Peyer's patch (tissue), 4 donors: ENCODE measurements at regions not wholly inside any gene's neighbourhood (a gene's known extent, or its start where the extent isn't known, plus 50 kb on each side); places are given as distances from the start of the nearest gene placed in this dataset.

Experiments used
- DNase-seq, 3 donors: peaks; one replicate each; pipeline ENCODE4 v3.0.0-alpha.2; 2017 to 2019
- H3K27ac ChIP-seq, 4 donors: fragments of 200-600 bp; sonication (generic); one replicate each; pipeline ENCODE4 v1.5.1; 2016 to 2019
- H3K27me3 ChIP-seq, 2 donors: fragments of 200-600 bp; sonication (generic); one replicate each; pipeline ENCODE4 v1.5.1; 2019
- H3K36me3 ChIP-seq, 3 donors: fragments of 200-600 bp; sonication (generic); one replicate each; pipeline ENCODE4 v1.5.1; 2016 to 2019
- H3K4me1 ChIP-seq, 4 donors: fragments of 200-600 bp; sonication (generic); one replicate each; pipeline ENCODE4 v1.5.1; 2016 to 2019
- H3K4me3 ChIP-seq, 4 donors: fragments of 200-600 bp; sonication (generic); 1 replicate in 3 of 4; 2 replicates in 1 of 4; pipeline ENCODE4 v1.5.1; 2016 to 2019; ENCODE audit warnings: mild to moderate bottlenecking in 1 of 4
- H3K9me3 ChIP-seq, 4 donors: fragments of 200-600 bp; sonication (generic); one replicate each; pipeline ENCODE4 v1.5.1; 2016 to 2019; ENCODE audit warnings: mild to moderate bottlenecking in 1 of 4
- POLR2A ChIP-seq, 2 donors: fragments of 450-650 bp; IDR thresholded peaks; one replicate each; pipeline ENCODE4 v1.5.1; 2017; ENCODE audit warnings: antibody characterized with exemption in 2 of 2, mild to moderate bottlenecking in 2 of 2, moderate library complexity in 2 of 2
- TF ChIP-seq, protein P1 (sequence below), 6 experiments: fragments of 450-650 bp in 4 of 6; fragments of 200-600 bp in 2 of 6; sonication (generic) in 1 of 6; IDR thresholded peaks; one replicate each; pipeline ENCODE4 v1.5.1; 2017 to 2019; ENCODE audit warnings: antibody characterized with exemption in 6 of 6, mild to moderate bottlenecking in 3 of 6, moderate library complexity in 1 of 6

DNA sequence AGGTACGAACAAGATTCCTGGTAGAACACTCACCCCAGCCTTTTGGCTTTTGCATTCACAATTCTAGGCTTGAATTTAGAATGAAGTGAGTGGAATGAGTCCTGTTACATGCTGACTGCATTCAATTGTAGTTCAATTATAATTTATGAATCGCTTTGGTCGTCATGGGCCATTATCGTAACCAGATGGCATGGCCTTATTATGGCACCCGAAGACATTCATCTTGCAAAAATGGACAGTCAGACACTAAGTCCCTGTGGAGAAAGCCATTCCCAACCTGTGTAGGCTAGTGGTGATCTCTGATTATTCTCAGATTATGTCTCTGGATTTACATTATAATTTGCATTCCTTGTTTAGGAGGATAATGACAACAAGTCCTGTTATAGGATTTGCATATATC, 292.4 kb upstream of the NPSR1 start:
- Histone ChIP-seq H3K27ac (no peak overlapping the region), H3K36me3 (no peaks in the 10 kb centered on the region), H3K4me1 (no peaks in the 10 kb centered on the region), H3K4me3 (no peak overlapping the region), H3K27me3 (no peaks in the 10 kb centered on the region), H3K9me3 (no peaks in the 10 kb centered on the region)
- TF ChIP-seq, protein P1, sequence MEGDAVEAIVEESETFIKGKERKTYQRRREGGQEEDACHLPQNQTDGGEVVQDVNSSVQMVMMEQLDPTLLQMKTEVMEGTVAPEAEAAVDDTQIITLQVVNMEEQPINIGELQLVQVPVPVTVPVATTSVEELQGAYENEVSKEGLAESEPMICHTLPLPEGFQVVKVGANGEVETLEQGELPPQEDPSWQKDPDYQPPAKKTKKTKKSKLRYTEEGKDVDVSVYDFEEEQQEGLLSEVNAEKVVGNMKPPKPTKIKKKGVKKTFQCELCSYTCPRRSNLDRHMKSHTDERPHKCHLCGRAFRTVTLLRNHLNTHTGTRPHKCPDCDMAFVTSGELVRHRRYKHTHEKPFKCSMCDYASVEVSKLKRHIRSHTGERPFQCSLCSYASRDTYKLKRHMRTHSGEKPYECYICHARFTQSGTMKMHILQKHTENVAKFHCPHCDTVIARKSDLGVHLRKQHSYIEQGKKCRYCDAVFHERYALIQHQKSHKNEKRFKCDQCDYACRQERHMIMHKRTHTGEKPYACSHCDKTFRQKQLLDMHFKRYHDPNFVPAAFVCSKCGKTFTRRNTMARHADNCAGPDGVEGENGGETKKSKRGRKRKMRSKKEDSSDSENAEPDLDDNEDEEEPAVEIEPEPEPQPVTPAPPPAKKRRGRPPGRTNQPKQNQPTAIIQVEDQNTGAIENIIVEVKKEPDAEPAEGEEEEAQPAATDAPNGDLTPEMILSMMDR (IDR thresholded peaks at IDR 0.05): no peak
- TF ChIP-seq POLR2A (IDR thresholded peaks at IDR 0.05): no peak
- no peak for DNase-seq

DNA sequence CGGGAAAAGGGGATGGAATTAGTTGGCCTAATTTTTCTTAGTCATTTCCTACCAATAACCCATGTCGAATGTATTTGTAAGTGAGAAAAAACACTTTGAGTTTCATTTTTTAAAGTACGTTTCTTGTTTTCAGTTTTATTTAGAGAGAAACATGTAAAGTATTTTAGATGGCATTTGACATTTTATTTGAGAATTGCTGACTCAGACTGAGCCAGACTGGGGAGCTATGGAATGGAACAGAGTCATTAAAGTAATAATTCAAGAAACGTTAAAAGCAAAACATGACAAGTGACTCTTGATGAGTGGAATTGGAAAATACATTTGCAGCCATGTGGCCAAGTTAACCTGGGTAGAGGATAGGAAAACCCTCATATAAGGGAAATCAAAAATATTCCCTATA, 286.1 kb upstream of the NPSR1 start:
- Histone ChIP-seq H3K27ac (no peak overlapping the region), H3K36me3 (no peaks in the 10 kb centered on the region), H3K27me3 (no peaks in the 10 kb centered on the region), H3K9me3 (no peaks in the 10 kb centered on the region), H3K4me3 (no peak overlapping the region), H3K4me1 (no peaks in the 10 kb centered on the region)
- TF ChIP-seq POLR2A (IDR thresholded peaks at IDR 0.05): no peak
- TF ChIP-seq, protein P1 (IDR thresholded peaks at IDR 0.05): no peak
- no peak for DNase-seq

DNA sequence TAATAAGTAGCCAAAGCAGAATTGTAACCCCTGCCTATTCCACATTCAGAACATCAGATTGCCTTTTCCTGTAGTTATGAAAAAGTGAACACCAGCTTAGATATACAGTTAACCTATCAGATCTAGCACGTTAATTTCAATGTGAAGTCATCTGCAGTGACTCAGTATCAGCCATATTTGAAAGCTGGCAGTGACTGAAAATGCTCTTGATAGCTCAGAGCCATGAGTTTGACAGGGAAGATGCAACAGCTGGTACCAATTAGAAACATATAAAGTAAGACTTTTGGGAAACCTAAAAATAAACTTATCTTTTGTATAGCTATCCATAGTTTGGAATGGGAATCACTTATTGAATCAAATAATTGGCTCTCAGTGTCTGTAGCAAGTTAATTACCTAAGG, 284.1 kb upstream of the NPSR1 start:
- Histone ChIP-seq H3K4me1 (no peaks in the 10 kb centered on the region), H3K27me3 (no peaks in the 10 kb centered on the region), H3K4me3 (no peak overlapping the region), H3K27ac (no peak overlapping the region), H3K9me3 (no peaks in the 10 kb centered on the region), H3K36me3 (no peaks in the 10 kb centered on the region)
- TF ChIP-seq, protein P1 (IDR thresholded peaks at IDR 0.05): no peak
- no peak for TF ChIP-seq POLR2A (IDR thresholded peaks at IDR 0.05)
- no peak for DNase-seq

DNA sequence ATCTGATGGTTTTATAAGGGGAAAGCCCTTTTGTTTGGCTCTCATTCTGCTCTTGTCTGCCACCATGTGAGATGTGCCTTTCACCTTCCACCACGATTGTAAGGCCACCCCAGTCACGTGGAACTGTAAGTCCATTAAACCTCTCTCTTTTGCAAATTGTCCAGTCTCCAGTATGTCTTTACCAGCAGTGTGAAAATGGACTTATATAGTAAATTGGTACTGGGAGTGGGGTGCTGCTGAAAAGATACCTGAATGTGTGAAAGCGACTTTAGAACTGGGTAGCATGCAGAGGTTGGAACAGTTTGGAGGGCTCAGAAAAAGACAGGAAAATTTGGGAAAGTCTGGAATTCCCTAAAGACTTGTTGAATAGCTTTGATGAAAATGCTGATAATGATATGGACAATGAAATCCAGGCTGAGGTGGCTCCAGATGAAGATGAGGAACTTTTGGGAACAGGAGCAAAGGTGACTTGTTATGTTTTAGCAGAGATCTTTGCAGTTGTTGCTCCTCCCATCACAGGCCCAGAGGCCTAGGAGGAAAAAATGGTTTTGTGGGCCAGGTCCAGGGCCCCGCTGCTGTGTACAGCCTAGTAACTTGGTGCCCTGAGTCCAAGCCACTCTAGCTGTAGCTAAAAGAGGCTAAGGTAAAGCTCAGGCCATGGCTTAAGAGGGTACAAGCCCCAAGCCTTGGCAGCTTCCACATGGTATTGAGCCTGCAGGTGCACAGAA, 275.7 kb upstream of the NPSR1 start:
- Histone ChIP-seq H3K27me3 (no peaks in the 10 kb centered on the region), H3K9me3 (peaks cover 0 to 6% (median 0%) of the 10 kb centered on the region in 4 donors), H3K36me3 (no peaks in the 10 kb centered on the region), H3K4me3 (no peak overlapping the region), H3K4me1 (no peaks in the 10 kb centered on the region), H3K27ac (no peak overlapping the region)
- no peak for DNase-seq
- TF ChIP-seq, protein P1 (IDR thresholded peaks at IDR 0.05): no peak
- no peak for TF ChIP-seq POLR2A (IDR thresholded peaks at IDR 0.05)

DNA sequence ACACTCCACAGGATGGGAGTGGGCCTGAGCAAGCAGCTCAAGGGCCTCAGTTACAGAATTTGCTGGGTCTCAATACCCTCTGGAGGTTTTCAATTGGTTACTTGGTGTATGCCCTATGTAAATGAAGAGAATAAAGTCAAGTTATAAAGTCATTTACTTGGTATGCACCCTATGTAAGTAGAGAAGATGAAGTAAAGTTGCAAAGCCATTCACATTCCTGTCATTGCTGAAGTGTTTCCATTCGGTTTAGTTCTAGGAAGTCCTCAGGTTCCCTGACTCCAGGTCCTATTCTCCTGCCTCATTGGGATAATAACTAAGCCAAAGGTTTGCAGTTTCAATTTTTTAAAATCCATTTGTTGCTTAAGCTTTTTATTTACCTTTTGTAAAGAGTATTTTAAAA, 272.6 kb upstream of the NPSR1 start:
- no peak overlapping the region for H3K27ac ChIP-seq
- H3K4me1 ChIP-seq: no peaks in the 10 kb centered on the region
- H3K36me3 ChIP-seq: no peaks in the 10 kb centered on the region
- no peak for DNase-seq
- TF ChIP-seq, protein P1 (IDR thresholded peaks at IDR 0.05): no peak
- no peak for TF ChIP-seq POLR2A (IDR thresholded peaks at IDR 0.05)
- no peak overlapping the region for H3K4me3 ChIP-seq
- H3K27me3 ChIP-seq: no peaks in the 10 kb centered on the region
- H3K9me3 ChIP-seq: peaks cover 0 to 6% (median 0%) of the 10 kb centered on the region in 4 donors
